Fibroblast of skin of left quadriceps (primary cell): ENCODE measurements at regions not wholly inside any gene's neighbourhood (a gene's known extent, or its start where the extent isn't known, plus 50 kb on each side); places are given as distances from the start of the nearest gene placed in this dataset.
"Not testable (repeated sequence)": the region's sequence is repeated elsewhere in the genome, so short reads cannot be mapped to it uniquely, and the experiment has no call there.

Experiments used
- DNase-seq, 2 experiments: peaks; one replicate each; pipeline ENCODE4 v3.0.0-alpha.2; 2013; ENCODE audit warnings: low read depth in 2 of 2

DNA sequence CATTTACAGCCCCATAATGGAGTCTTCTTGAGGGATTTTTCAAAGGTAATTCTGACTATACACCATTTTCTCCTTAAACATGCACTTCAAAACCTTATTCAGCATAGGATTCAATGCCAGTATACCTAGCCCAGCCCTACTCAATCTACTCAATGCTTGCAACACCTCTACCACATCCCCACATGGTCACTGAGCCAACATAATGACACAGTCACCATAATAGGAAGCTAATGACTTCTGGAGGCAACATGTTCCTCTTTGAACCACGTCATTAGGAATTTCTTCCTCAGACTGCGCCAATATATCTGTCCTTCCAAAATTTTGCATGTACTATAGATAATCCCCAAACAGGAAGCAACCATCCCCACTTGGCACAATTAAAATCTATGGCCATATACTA lies 153.9 kb upstream of the SETMAR start:
- DNase-seq: no peak

- DNase-seq: no peak
These were observed 152.4 kb upstream of the SETMAR start for GRCh38 chr3:4150816-4151215.

DNA sequence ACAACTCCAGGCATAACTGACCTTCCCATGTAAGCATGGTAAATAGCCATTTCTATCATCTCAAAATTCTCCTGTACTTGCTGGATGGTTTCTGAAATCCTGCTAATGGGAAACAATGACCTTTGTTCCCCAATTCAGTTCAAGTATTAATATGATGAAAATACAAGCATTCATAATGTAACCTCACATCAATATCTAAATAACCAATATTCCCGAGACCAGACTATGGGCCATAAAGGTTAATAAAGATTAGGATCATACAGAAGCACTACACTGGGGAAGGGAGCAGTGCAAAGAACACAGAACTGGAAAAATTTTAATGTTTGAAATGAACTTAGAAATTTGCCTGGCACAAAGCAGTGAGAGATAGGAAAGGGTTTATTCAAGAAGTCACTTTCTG lies 151.3 kb upstream of the SETMAR start:
- no peak for DNase-seq

DNA sequence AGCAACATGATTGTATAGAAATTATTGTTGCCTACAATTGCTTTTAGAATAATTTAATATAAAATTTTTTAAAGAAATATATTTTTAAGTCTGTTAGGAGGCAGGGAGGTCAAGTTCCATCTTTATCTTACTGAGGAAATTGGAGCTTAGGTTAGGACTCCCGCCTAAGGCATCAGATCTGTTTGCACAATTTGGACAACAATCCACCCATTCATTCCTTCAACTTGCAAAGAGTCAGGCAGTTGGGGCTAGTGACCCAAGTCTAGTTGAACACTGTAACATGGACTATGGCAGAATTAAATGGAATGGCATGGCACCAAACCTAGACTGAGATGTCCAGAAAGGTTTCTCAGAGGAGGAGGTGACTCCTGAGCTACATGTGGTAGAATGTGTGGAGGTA lies 149.4 kb upstream of the SETMAR start:
- no peak for DNase-seq

GRCh38 chr3:4158329-4158728 lies 144.8 kb upstream of the SETMAR start:
- no peak for DNase-seq

GRCh38 chr3:4162096-4162495 lies 141.1 kb upstream of the SETMAR start:
- DNase-seq: no peak

DNA sequence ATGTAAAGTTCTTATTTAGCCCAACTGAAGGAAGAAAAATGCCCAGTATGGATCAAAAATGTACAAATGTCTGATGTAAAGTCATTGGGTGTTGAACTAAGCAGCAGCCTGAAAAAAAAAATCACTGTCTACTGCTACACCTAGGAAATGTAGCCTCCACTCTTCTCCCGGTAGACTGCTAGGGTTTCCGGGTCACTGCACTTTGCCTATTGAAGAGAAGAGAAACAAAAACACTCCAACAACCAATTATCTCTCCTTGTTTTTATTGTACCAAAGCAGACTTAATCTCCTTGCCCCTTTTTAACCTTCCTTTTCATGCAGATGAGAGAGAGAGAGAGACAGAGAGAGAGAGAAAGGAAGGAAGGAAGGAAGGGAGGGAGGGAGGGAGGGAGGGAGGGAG lies 140.2 kb upstream of the SETMAR start:
- DNase-seq: no peak

DNA sequence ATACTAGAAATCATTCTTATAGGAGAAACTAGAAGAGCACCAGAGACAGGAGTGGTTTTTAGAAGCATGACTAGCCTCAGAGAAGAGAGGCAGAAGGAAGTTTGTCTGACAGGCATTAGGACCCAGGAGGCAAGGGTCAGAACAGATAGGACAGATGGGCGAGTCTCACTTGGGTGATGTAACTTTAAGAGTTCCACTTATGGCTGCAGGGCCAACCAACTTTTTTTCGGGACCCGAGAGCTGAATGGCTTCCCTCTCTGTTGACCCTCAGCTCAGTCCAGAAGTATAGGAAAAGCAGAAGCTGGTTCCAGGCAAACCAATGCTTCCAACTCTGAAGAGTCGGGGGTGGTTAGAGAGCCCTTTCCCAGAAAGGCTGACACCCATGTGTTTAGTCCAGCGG lies 136.6 kb upstream of the SETMAR start:
- no peak for DNase-seq

GRCh38 chr3:4167230-4167629 lies 135.9 kb upstream of the SETMAR start:
- DNase-seq: not testable (repeated sequence)

DNA sequence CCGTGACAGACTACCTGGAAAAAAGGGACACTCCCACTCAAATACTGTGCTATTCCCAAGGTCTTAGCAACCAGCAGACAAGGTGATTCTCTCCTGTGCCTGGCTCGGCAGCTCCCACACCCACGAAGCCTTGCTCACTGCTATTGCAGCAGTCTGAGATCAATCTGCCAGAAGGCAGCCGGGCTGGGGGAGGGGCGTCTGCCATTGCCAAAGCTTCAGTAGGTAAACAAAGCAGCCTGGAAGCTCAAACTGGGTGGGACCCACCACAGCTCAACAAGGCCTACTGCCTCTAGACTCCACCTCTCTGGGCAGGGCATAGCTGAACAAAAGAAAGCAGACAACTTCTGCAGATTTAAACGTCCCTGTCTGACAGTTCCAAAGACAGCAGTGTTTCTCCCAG lies 128.4 kb upstream of the SETMAR start:
- DNase-seq: no peak

- no peak for DNase-seq
These were observed 111.2 kb upstream of the SETMAR start for GRCh38 chr3:4191971-4192370.

DNA sequence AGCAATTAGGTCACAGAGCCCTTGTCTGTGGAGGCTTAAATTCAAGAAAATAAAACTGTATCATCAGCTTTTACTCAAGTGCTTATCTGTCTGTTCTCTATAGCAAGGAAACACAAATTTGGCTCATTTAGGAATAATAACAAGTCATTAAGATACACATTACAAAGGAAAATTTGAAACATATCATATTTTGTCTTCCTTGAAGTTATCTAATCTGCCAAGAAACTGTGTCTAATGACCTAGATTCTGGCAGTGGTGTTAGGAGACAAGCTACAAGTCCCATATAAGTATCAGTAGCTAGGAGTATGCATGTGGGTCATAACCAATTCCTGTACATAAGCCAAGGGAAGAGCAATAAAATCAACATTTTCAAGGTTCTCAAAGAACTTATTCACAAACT lies 108.2 kb upstream of the SETMAR start:
- no peak for DNase-seq

DNA sequence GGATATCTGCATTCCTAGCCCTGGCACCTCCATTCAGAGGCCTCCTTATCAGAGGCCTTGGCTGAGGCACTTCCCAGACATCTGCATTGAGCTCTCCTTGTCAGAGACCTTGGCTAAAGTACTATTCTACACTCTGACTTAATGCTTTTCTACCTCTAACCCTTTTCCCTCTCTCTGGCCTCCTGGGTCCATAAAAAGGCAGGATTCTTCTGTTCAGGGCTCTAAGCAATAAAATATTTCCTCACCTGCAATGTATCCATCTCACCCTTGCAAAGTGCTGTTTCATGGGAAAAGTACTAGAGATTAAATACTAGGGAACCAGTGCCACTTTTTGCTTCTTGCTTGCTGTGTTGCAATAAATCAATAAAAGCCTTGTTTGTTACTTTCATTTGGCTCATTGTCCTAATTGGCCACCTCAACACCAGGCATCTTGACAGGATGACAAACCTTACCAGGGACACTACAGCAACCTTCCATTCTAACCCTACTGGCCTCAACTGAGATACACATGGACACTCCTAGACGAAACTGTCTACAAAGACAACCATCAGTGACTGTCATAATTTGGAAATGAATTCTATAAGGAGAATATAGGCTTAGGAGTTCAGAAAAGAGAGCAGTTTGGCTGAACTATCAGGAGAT lies 106.5 kb upstream of the SETMAR start:
- no peak for DNase-seq

DNA sequence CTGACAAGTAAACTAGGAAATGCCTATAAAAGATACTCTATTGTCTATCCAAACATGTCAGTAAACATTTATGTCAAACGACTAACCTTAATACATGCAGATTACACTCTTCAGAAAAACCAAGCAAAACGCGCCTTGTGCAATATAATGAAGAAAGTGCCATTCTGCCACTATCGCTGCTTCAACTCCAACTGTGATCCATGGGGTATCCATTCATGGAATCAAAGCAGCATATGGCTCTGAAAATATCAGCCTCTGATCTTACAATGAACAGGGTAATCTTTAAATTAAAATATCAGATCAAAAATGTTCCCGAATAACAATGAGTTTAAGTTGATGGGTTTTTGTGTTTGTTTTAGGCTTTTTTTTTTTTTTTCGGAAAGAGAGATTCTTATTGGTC lies 105.5 kb upstream of the SETMAR start:
- DNase-seq: no peak

DNA sequence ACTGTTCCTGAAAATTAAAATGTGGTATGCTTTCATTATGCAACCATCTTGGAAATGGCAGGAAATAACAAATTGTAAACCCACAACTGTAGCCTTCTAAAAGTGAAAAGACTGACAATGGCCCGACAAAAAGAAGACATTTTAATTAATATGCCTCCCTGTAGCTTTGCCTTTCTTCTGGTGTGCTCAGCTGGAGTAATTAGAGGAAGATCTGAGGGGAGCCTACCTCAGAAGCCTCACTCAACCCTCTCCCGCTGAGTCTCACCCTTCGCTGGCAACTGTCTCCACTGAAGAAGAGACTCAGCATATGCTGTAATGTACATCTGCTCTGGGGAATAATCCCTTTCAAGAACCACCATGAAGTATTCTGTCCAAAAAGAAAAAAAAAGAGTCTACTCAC lies 104.7 kb upstream of the SETMAR start:
- DNase-seq: no peak

DNA sequence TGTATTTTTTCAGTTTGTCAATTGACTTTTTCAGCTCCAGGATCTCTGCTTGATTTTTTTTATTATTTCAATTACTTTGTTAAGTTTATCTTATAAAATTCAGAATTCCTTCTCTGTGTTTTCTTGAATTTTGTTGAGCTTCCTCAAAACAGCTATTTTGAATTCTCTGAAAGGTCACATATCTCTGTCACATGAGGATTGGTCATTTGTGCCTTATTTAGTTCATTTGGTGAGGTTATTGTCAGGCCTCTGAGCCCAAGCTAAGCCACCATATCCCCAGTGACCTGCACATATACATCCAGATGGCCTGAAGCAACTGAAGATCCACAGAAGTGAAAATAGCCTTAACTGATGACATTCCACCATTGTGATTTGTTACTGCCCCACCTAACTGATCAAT lies 98.4 kb upstream of the SETMAR start:
- DNase-seq: not testable (repeated sequence)

DNA sequence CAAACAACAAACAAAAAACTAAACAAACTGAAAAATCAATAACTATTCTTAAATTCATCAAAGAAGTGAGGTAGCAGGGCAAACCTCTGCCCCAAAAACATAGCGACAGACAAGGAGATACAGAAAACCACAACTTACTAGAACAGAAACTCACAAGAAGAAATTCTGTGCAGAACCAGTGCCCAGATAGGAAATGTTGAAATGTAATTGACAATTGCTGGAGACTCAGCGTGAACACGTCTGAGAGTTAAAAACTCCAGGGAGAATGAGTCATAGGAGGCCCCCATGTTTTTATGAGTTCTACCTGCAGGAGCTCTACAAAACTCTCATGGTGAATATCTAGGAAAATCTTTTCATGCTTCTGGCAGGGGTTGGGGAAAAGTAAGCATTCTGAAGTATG lies 95.5 kb upstream of the SETMAR start:
- DNase-seq: no peak

- DNase-seq: no peak
These were observed 94.6 kb upstream of the SETMAR start for GRCh38 chr3:4208556-4208955.

GRCh38 chr3:4211610-4212009 lies 91.6 kb upstream of the SETMAR start:
- DNase-seq: no peak

GRCh38 chr3:4213420-4213819 lies 89.7 kb upstream of the SETMAR start:
- not testable (repeated sequence) for DNase-seq

DNA sequence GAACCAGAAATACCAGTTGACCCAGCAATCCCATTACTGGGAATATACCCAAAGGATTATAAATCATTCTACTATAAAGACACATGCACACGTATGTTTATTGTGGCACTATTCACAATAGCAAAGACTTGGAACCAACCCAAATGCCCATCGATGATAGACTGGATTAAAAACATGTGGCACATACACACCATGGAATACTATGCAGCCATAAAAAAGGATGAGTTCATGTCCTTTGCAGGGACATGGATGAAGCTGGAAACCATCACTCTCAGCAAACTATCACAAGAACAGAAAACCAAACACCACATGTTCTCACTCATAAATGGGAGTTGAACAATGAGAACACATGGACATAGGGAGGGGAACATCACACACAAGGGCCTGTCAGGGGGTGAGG lies 86.2 kb upstream of the SETMAR start:
- DNase-seq: not testable (repeated sequence)

DNA sequence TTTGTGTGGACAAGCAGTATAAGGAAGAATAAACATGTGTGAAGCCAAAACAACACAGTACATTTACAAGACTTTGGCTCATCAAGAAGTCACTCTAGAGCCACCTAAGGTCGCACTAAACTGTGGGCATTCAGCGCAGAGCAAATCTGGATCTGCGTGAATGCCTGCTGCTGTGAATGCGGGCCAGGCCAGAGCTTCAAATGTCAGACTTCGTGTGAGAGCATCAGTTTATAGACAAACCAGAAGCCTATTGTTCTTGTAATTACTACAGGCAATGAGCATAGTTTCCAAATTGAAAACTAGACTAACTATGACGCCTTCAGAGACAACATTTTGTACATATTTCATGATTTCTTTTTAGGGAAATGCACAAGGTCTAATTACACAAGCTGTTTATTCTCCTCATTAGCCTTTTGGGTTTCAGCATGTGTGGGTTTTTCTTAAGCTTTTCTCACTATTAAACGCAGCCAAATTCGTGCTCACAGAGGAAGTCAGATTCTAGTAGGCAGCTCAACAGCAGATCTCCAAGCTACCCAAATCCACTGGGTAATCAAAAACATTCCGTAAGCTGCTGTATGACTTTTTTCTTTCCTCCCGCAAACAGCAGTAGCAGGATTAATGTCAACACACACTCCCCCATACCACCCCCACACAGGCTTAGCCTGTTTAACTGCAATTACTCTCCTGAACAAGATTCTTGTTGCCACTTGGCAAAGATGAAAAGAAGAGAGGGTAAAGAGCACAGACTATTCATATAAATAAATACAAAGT lies 84.5 kb upstream of the SETMAR start:
- no peak for DNase-seq

DNA sequence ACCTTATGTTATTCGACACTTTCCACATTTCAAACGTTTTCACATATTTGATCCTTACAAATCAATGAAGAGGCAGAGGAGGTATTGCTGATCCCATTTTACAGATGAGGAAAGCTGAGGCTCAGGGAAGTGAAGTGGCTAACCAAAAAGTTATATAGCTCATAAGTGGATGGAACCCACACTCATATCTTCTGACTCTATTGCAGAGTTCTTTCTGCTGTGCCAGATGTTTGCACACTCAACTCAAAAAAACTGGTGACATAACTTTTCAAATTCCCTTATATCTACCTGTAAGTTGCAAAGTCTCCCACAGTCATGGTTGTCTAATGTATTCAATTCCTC lies 84.0 kb upstream of the SETMAR start:
- DNase-seq: no peak

DNA sequence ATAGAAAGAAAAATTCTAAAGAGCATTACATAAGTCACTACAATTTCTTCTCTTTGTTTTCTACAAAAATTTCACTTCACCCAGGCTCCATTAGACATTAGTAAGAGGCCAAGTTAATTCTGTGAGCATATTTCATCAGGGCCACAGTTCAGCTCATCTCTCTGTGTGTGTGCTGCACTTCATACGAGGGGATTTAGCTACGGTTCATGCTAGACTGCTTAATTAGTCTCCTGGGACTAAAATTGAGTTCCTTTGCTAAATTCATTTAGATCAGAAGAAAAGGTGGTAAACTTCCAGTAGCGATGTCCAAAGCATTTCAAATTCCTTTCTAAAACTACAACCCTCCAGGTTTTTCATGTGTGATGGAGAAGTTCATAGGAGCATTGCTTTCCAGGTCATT lies 83.1 kb upstream of the SETMAR start:
- DNase-seq: no peak
